ENCODE measurements at regions not wholly inside any gene's neighbourhood (a gene's known extent, or its start where the extent isn't known, plus 50 kb on each side); places are given as distances from the start of the nearest gene placed in this dataset.

DNA sequence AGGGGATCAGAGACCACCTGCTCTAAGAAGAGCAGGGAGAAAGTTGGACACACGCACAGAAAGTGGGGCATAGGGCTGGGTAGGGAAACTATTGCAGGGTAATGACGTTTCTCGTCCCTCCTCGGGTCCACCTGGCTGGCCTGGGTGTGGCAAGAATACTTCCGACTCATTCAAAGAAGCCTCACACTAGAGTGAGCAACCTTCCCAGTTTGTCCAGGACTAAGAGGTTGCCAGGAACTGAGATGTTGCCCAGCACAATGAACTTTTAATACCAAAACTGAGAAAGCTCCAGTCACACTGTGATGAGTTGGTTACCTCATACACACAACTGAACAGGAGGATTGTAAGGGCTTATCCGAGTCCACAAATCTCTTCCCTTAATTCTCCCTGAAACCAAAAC lies 74.5 kb upstream of the ADGRF1 start:
- no peak overlapping the region for H2BK15ac ChIP-seq (ENCODE audit: low read depth, poor library complexity, severe bottlenecking)
- no peak overlapping the region for H3K27ac ChIP-seq (ENCODE audit: low read length, poor library complexity, severe bottlenecking)
- H3K27me3 ChIP-seq (ENCODE audit: control insufficient read depth in 1 of 2, insufficient read depth in 1 of 2, low read length in 2 of 2), result no peaks in the 10 kb centered on the region
- peak overlapping the region in 1 of 2 experiments; percentile 34 for H3K18ac ChIP-seq (ENCODE audit: low read depth in 1 of 2, low read length in 2 of 2)
- no peak overlapping the region for H3K23ac ChIP-seq (ENCODE audit: low read length in 2 of 2)
- no peak overlapping the region for H4K8ac ChIP-seq (ENCODE audit: low read length)
- no peak overlapping the region for H4K91ac ChIP-seq (ENCODE audit: low read length)
- no peak overlapping the region for H3K4ac ChIP-seq (ENCODE audit: low read depth in 1 of 2, low read length in 2 of 2)
- no peak overlapping the region for H2AFZ ChIP-seq (ENCODE audit: low read depth, low read length)
- peak overlapping the region in 1 of 2 experiments; percentile 90 for H2BK12ac ChIP-seq (ENCODE audit: low read length in 2 of 2)
- no peaks in the 10 kb centered on the region for H3K36me3 ChIP-seq (ENCODE audit: control insufficient read depth in 1 of 2, insufficient read depth in 2 of 2, low read depth in 1 of 2, low read length in 2 of 2)
- H3K9me3 ChIP-seq (ENCODE audit: control insufficient read depth, low read length), result no peaks in the 10 kb centered on the region
- DNase-seq, result no peak
- WGBS, result 96% methylated on average over 5 of the region's 6 CpGs
- H2AK5ac ChIP-seq (ENCODE audit: low read length, severe bottlenecking), result no peak overlapping the region
- peaks cover 3% of the 10 kb centered on the region for H3K4me1 ChIP-seq (ENCODE audit: control insufficient read depth, insufficient read depth, low read depth, low read length)
- H3K9ac ChIP-seq (ENCODE audit: low read length), result no peak overlapping the region
- H2BK5ac ChIP-seq (ENCODE audit: low read depth, low read length, poor library complexity, severe bottlenecking), result no peak overlapping the region
- no peak overlapping the region for H3K14ac ChIP-seq (ENCODE audit: low read length in 2 of 2)
- no peak overlapping the region for H2BK120ac ChIP-seq (ENCODE audit: low read depth, low read length)
- no peak overlapping the region for H3K4me2 ChIP-seq (ENCODE audit: low read length, poor library complexity, severe bottlenecking)
- H3K79me1 ChIP-seq (replicated peaks; ENCODE audit: low read length, poor library complexity, severe bottlenecking), result no peaks in the 10 kb centered on the region
- H3K4me3 ChIP-seq (ENCODE audit: insufficient read depth in 1 of 2, low read depth in 1 of 2, low read length in 2 of 2), result no peak overlapping the region

DNA sequence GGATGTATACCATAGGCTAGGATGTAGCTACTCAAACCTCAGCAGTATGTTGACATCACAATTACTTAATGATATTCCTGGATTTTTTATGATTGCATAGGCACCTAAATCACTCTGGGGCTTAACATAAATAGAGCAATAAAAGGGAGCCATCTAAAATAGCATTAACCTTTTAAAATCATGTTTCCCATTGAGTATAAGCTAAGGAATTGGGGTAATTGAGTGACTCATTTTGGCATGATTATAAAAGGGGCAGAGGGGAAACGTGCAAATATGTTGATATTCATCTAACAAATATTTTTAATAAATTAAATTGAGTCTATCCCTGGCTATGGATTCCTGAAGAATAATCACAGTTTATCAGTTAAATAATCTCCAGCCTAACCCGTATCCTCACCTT lies 74.0 kb upstream of the ADGRF1 start:
- no peak overlapping the region for H2BK5ac ChIP-seq (ENCODE audit: low read depth, low read length, poor library complexity, severe bottlenecking)
- no peaks in the 10 kb centered on the region for H3K79me1 ChIP-seq (replicated peaks; ENCODE audit: low read length, poor library complexity, severe bottlenecking)
- H3K14ac ChIP-seq (ENCODE audit: low read length in 2 of 2), result no peak overlapping the region
- DNase-seq, result no peak
- H3K18ac ChIP-seq (ENCODE audit: low read depth in 1 of 2, low read length in 2 of 2), result no peak overlapping the region
- H3K27me3 ChIP-seq (ENCODE audit: control insufficient read depth in 1 of 2, insufficient read depth in 1 of 2, low read length in 2 of 2), result no peaks in the 10 kb centered on the region
- no peak overlapping the region for H4K91ac ChIP-seq (ENCODE audit: low read length)
- H3K23ac ChIP-seq (ENCODE audit: low read length in 2 of 2), result no peak overlapping the region
- H2AFZ ChIP-seq (ENCODE audit: low read depth, low read length), result no peak overlapping the region
- WGBS, result no CpG with 5 or more reads among the region's 2 CpGs
- H2BK15ac ChIP-seq (ENCODE audit: low read depth, poor library complexity, severe bottlenecking), result no peak overlapping the region
- no peak overlapping the region for H2BK12ac ChIP-seq (ENCODE audit: low read length in 2 of 2)
- no peaks in the 10 kb centered on the region for H3K9me3 ChIP-seq (ENCODE audit: control insufficient read depth, low read length)
- H3K4me3 ChIP-seq (ENCODE audit: insufficient read depth in 1 of 2, low read depth in 1 of 2, low read length in 2 of 2), result no peak overlapping the region
- no peaks in the 10 kb centered on the region for H3K36me3 ChIP-seq (ENCODE audit: control insufficient read depth in 1 of 2, insufficient read depth in 2 of 2, low read depth in 1 of 2, low read length in 2 of 2)
- H4K8ac ChIP-seq (ENCODE audit: low read length), result no peak overlapping the region
- no peak overlapping the region for H3K27ac ChIP-seq (ENCODE audit: low read length, poor library complexity, severe bottlenecking)
- no peak overlapping the region for H2BK120ac ChIP-seq (ENCODE audit: low read depth, low read length)
- peaks cover 3% of the 10 kb centered on the region for H3K4me1 ChIP-seq (ENCODE audit: control insufficient read depth, insufficient read depth, low read depth, low read length)
- H2AK5ac ChIP-seq (ENCODE audit: low read length, severe bottlenecking), result no peak overlapping the region
- H3K9ac ChIP-seq (ENCODE audit: low read length), result no peak overlapping the region
- H3K4ac ChIP-seq (ENCODE audit: low read depth in 1 of 2, low read length in 2 of 2), result no peak overlapping the region
- H3K4me2 ChIP-seq (ENCODE audit: low read length, poor library complexity, severe bottlenecking), result no peak overlapping the region

DNA sequence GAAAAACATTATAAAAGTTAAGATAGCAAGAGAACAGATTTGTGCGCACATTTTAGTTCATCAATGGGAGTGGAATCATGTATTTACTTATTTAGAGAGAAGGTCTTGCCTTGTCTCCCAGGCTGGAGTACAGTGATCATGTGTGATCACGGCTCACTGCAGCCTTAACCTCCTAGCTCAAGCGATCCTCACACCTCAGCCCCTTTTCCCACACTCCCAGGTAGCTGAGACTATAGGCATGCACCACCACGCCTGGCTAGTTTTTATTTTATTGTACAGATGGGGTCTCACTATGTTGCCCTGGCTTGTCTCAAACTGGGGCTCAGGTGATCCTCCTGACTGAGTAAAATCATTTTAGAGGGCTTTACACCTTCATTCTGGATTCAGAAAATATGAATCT lies 72.3 kb upstream of the ADGRF1 start:
- H3K4me3 ChIP-seq (ENCODE audit: insufficient read depth in 1 of 2, low read depth in 1 of 2, low read length in 2 of 2), result no peak overlapping the region
- H2AK5ac ChIP-seq (ENCODE audit: low read length, severe bottlenecking), result no peak overlapping the region
- H3K27me3 ChIP-seq (ENCODE audit: control insufficient read depth in 1 of 2, insufficient read depth in 1 of 2, low read length in 2 of 2), result no peaks in the 10 kb centered on the region
- no peak overlapping the region for H2BK12ac ChIP-seq (ENCODE audit: low read length in 2 of 2)
- H3K27ac ChIP-seq (ENCODE audit: low read length, poor library complexity, severe bottlenecking), result no peak overlapping the region
- no peak overlapping the region for H2AFZ ChIP-seq (ENCODE audit: low read depth, low read length)
- H3K23ac ChIP-seq (ENCODE audit: low read length in 2 of 2), result no peak overlapping the region
- H3K4me1 ChIP-seq (ENCODE audit: control insufficient read depth, insufficient read depth, low read depth, low read length), result peaks cover 7% of the 10 kb centered on the region
- H3K4ac ChIP-seq (ENCODE audit: low read depth in 1 of 2, low read length in 2 of 2), result no peak overlapping the region
- no peaks in the 10 kb centered on the region for H3K79me1 ChIP-seq (replicated peaks; ENCODE audit: low read length, poor library complexity, severe bottlenecking)
- no peak overlapping the region for H3K18ac ChIP-seq (ENCODE audit: low read depth in 1 of 2, low read length in 2 of 2)
- H2BK15ac ChIP-seq (ENCODE audit: low read depth, poor library complexity, severe bottlenecking), result no peak overlapping the region
- no peak overlapping the region for H3K4me2 ChIP-seq (ENCODE audit: low read length, poor library complexity, severe bottlenecking)
- no peak overlapping the region for H4K91ac ChIP-seq (ENCODE audit: low read length)
- H3K14ac ChIP-seq (ENCODE audit: low read length in 2 of 2), result no peak overlapping the region
- no peak for DNase-seq
- H4K8ac ChIP-seq (ENCODE audit: low read length), result peak overlapping the region; percentile 76
- no peak overlapping the region for H2BK5ac ChIP-seq (ENCODE audit: low read depth, low read length, poor library complexity, severe bottlenecking)
- H3K9me3 ChIP-seq (ENCODE audit: control insufficient read depth, low read length), result no peaks in the 10 kb centered on the region
- no peak overlapping the region for H2BK120ac ChIP-seq (ENCODE audit: low read depth, low read length)
- H3K36me3 ChIP-seq (ENCODE audit: control insufficient read depth in 1 of 2, insufficient read depth in 2 of 2, low read depth in 1 of 2, low read length in 2 of 2), result no peaks in the 10 kb centered on the region
- H3K9ac ChIP-seq (ENCODE audit: low read length), result no peak overlapping the region
- 100% methylated on average over 3 of the region's 4 CpGs for WGBS

DNA sequence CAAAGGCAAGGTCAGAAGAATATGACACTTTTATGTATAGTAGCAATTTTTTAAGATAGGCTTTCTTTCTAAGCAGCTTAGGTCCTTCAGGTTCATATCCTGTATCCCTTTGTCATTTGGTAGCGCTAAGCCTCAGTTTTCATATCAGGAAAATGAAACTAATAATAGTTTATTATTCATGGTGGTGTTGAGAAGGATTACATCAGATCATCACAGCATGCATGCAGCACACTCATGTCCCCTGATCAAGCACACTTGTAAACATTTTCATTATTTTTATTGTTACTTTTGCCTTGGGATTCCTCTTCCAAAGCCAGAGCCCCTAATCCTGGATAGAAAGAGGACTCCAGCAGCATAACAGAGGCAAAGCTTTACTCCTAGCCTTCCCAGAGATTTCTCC lies 70.2 kb upstream of the ADGRF1 start:
- H3K27ac ChIP-seq (ENCODE audit: low read length, poor library complexity, severe bottlenecking), result no peak overlapping the region

More for the DNA sequence above, 70.2 kb upstream of the ADGRF1 start:
- no peaks in the 10 kb centered on the region for H3K79me1 ChIP-seq (replicated peaks; ENCODE audit: low read length, poor library complexity, severe bottlenecking)
- no peak overlapping the region for H3K4me2 ChIP-seq (ENCODE audit: low read length, poor library complexity, severe bottlenecking)
- no peak overlapping the region for H3K4ac ChIP-seq (ENCODE audit: low read depth in 1 of 2, low read length in 2 of 2)
- no peaks in the 10 kb centered on the region for H3K27me3 ChIP-seq (ENCODE audit: control insufficient read depth in 1 of 2, insufficient read depth in 1 of 2, low read length in 2 of 2)
- H3K9ac ChIP-seq (ENCODE audit: low read length), result no peak overlapping the region
- DNase-seq, result no peak
- WGBS, result no CpG with 5 or more reads among the region's 1 CpG
- no peaks in the 10 kb centered on the region for H3K9me3 ChIP-seq (ENCODE audit: control insufficient read depth, low read length)
- peak overlapping the region in 1 of 2 experiments; percentile 14 for H2BK12ac ChIP-seq (ENCODE audit: low read length in 2 of 2)
- no peak overlapping the region for H3K23ac ChIP-seq (ENCODE audit: low read length in 2 of 2)
- H3K4me3 ChIP-seq (ENCODE audit: insufficient read depth in 1 of 2, low read depth in 1 of 2, low read length in 2 of 2), result no peak overlapping the region
- H3K4me1 ChIP-seq (ENCODE audit: control insufficient read depth, insufficient read depth, low read depth, low read length), result peaks cover 9% of the 10 kb centered on the region
- H4K91ac ChIP-seq (ENCODE audit: low read length), result no peak overlapping the region
- H2AFZ ChIP-seq (ENCODE audit: low read depth, low read length), result no peak overlapping the region
- no peaks in the 10 kb centered on the region for H3K36me3 ChIP-seq (ENCODE audit: control insufficient read depth in 1 of 2, insufficient read depth in 2 of 2, low read depth in 1 of 2, low read length in 2 of 2)
- H3K14ac ChIP-seq (ENCODE audit: low read length in 2 of 2), result no peak overlapping the region
- peak overlapping the region in 1 of 2 experiments; percentile 23 for H3K18ac ChIP-seq (ENCODE audit: low read depth in 1 of 2, low read length in 2 of 2)
- H2BK5ac ChIP-seq (ENCODE audit: low read depth, low read length, poor library complexity, severe bottlenecking), result no peak overlapping the region
- no peak overlapping the region for H2AK5ac ChIP-seq (ENCODE audit: low read length, severe bottlenecking)
- no peak overlapping the region for H2BK120ac ChIP-seq (ENCODE audit: low read depth, low read length)
- H4K8ac ChIP-seq (ENCODE audit: low read length), result no peak overlapping the region
- H2BK15ac ChIP-seq (ENCODE audit: low read depth, poor library complexity, severe bottlenecking), result no peak overlapping the region
